Prostate gland (tissue), 2 donors: ENCODE measurements at regions not wholly inside any gene's neighbourhood (a gene's known extent, or its start where the extent isn't known, plus 50 kb on each side); places are given as distances from the start of the nearest gene placed in this dataset.

ENCODE experiments used
- CTCF ChIP-seq, 4 experiments: fragments of 200-600 bp in 2 of 4; fragments of 450-650 bp in 2 of 4; sonication (generic) in 2 of 4; IDR thresholded peaks; 1 replicate in 3 of 4; 2 replicates in 1 of 4; pipeline ENCODE4 v1.5.1; 2016 to 2019; ENCODE audit warnings: antibody characterized with exemption in 4 of 4, mild to moderate bottlenecking in 2 of 4, moderate library complexity in 2 of 4
- POLR2A ChIP-seq: fragments of 450-650 bp; IDR thresholded peaks from one replicate; pipeline ENCODE4 v1.6.1; 2016; ENCODE audit warnings: antibody characterized with exemption, mild to moderate bottlenecking
- POLR2AphosphoS5 ChIP-seq: sonication (generic); formaldehyde crosslinking; IDR thresholded peaks from one replicate; pipeline ENCODE4 v1.6.1; 2017; ENCODE audit warnings: antibody characterized with exemption

DNA sequence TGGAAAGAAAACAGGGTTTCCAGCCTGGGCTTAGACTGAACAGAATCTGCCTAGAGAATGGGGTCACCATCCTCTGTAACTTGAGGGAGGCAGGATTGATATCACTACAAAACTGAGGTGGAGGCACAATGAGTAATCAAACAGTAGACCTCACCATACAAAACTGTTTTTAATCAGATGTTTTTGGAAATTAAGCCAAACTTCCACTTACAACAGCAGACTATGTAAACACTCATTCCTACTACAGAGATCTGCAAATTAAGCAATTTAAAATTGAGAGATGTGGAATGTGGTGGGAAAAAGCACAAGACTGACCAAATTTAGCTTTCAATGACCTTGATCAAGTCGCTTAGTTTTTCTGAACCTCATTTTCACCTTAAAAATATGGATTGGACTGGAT lies 104.3 kb upstream of the SLC38A4 start:
- no peak for TF ChIP-seq CTCF (IDR thresholded peaks at IDR 0.05)
- no peak for TF ChIP-seq POLR2A
- no peak for TF ChIP-seq POLR2AphosphoS5
